Smooth muscle cell (in vitro differentiated cells): ENCODE measurements at regions not wholly inside any gene's neighbourhood (a gene's known extent, or its start where the extent isn't known, plus 50 kb on each side); places are given as distances from the start of the nearest gene placed in this dataset. TPM values are rescaled to one million over a fixed set of nuclear protein-coding genes. Genes with fewer than 3 reads are reported as not detected.

Source experiments
- DNase-seq: peaks from one replicate; lab custom pipeline; 2025; ENCODE audit not compliant: unreplicated experiment; lab: John Stamatoyannopoulos, UW
- H2AFZ ChIP-seq: fragments of 200-600 bp; sonication (generic); 2 replicates; pipeline ENCODE4 v1.6.0; 2016; ENCODE audit warnings: antibody characterized with exemption, low read depth, mild to moderate bottlenecking
- H3F3A ChIP-seq: fragments of 200-600 bp; sonication (generic); 2 replicates; pipeline ENCODE4 v1.6.0; 2017; ENCODE audit warnings: antibody characterized with exemption, low read depth
- H3K27ac ChIP-seq: fragments of 200-600 bp; sonication (generic); 2 replicates; pipeline ENCODE4 v1.5.1; 2016; ENCODE audit warnings: low read depth, mild to moderate bottlenecking
- H3K27me3 ChIP-seq: fragments of 200-600 bp; sonication (generic); 2 replicates; pipeline ENCODE4 v1.6.1; 2016; ENCODE audit warnings: low read depth, mild to moderate bottlenecking
- H3K36me3 ChIP-seq: fragments of 200-600 bp; sonication (generic); 2 replicates; pipeline ENCODE4 v1.5.1; 2016; ENCODE audit warnings: low read depth
- H3K4me1 ChIP-seq: fragments of 200-600 bp; sonication (generic); 2 replicates; pipeline ENCODE4 v1.5.1; 2016; ENCODE audit warnings: low read depth
- H3K4me2 ChIP-seq: fragments of 200-600 bp; sonication (generic); 2 replicates; pipeline ENCODE4 v1.6.0; 2016; ENCODE audit warnings: mild to moderate bottlenecking
- H3K4me3 ChIP-seq: fragments of 200-600 bp; sonication (generic); 2 replicates; pipeline ENCODE4 v1.5.1; 2016; ENCODE audit warnings: mild to moderate bottlenecking
- H3K79me2 ChIP-seq: fragments of 200-600 bp; sonication (generic); 2 replicates; pipeline ENCODE4 v1.6.0; 2016; ENCODE audit warnings: low read depth, mild to moderate bottlenecking
- H3K9ac ChIP-seq: fragments of 200-600 bp; sonication (generic); 2 replicates; pipeline ENCODE4 v1.6.0; 2016; ENCODE audit warnings: low read depth
- H3K9me3 ChIP-seq: fragments of 200-600 bp; sonication (generic); replicated peaks from 2 replicates; pipeline ENCODE4 v1.5.1; 2016; ENCODE audit warnings: low read depth
- H4K20me1 ChIP-seq: fragments of 200-600 bp; sonication (generic); 2 replicates; pipeline ENCODE4 v1.6.0; 2016; ENCODE audit warnings: low read depth
- WGBS: methylation state at CpG from one replicate; pipeline ENCODE4 v1.1.7; 2016; ENCODE audit warnings: low lambda C conversion rate; 5-methylcytosine and 5-hydroxymethylcytosine counted together
- small RNA-seq: library from RNA; depleted of rRNA; stranded (forward); fragments of <200 nt; gene quantifications from one replicate; pipeline ENCODE3, GENCODE V24; 2014
- TF ChIP-seq, protein P1 (sequence below): fragments of 200-600 bp; sonication (generic); IDR thresholded peaks from 2 replicates; pipeline ENCODE4 v1.5.1; 2017; ENCODE audit warnings: borderline replicate concordance, mild to moderate bottlenecking, antibody characterized with exemption; ENCODE audit not compliant: insufficient read depth, poor library complexity, severe bottlenecking

DNA sequence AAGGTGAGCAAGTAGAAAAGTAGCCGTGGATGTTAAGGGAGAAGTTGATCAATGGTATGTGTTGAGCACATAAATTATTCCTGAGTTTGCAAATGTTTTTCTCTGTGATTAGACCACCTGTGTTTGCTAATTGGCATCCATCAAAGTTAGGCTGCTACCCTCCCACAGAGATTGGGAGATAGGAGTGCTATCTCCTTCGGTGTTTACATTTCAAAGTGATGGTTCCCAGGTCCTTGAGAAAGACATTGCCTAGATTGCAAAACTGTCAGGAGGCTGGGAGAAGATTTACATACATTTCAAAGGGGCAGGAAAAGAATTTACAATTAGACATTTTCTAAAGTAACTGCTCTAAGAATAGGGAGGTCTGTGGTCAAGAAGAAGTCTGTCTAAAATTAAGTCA lies 54.3 kb upstream of the CNTNAP4 start:
- no peak overlapping the region for H3K9ac ChIP-seq
- DNase-seq = no peak
- H3K36me3 ChIP-seq = no peaks in the 10 kb centered on the region
- no peaks in the 10 kb centered on the region for H3K4me1 ChIP-seq
- H3K4me3 ChIP-seq = no peak overlapping the region
- 4% methylated on average over 2 of the region's 2 CpGs for WGBS
- H3K9me3 ChIP-seq = no peaks in the 10 kb centered on the region
- no peak overlapping the region for H3K4me2 ChIP-seq
- H4K20me1 ChIP-seq = no peaks in the 10 kb centered on the region
- no peak overlapping the region for H3K27ac ChIP-seq
- H3K27me3 ChIP-seq = no peaks in the 10 kb centered on the region
- TF ChIP-seq, protein P1, sequence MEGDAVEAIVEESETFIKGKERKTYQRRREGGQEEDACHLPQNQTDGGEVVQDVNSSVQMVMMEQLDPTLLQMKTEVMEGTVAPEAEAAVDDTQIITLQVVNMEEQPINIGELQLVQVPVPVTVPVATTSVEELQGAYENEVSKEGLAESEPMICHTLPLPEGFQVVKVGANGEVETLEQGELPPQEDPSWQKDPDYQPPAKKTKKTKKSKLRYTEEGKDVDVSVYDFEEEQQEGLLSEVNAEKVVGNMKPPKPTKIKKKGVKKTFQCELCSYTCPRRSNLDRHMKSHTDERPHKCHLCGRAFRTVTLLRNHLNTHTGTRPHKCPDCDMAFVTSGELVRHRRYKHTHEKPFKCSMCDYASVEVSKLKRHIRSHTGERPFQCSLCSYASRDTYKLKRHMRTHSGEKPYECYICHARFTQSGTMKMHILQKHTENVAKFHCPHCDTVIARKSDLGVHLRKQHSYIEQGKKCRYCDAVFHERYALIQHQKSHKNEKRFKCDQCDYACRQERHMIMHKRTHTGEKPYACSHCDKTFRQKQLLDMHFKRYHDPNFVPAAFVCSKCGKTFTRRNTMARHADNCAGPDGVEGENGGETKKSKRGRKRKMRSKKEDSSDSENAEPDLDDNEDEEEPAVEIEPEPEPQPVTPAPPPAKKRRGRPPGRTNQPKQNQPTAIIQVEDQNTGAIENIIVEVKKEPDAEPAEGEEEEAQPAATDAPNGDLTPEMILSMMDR = no peak
- no peaks in the 10 kb centered on the region for H3F3A ChIP-seq
- no peaks in the 10 kb centered on the region for H3K79me2 ChIP-seq
- H2AFZ ChIP-seq = no peak overlapping the region

DNA sequence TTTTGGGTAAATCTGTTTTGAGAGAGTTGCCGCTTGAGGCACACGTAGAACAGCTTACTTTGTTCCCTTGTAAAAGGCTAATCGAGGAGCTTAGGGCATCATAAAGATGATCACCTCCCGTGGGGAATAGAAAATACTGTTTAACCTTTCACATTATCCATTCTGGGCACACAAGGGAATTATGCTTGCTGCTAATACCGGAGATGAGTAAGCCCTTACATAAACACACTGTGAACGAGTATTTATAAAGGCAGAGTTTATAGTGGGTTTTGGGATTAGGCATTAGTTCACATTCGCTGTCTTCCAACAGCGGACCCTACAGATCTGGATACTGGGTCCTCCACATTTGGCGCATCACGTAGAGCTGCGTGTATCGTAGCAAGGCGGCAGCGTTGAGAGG lies 51.2 kb upstream of the CNTNAP4 start:
- Histone ChIP-seq H3K27me3 (no peaks in the 10 kb centered on the region), H3F3A (no peaks in the 10 kb centered on the region), H3K9me3 (no peaks in the 10 kb centered on the region), H3K36me3 (no peaks in the 10 kb centered on the region), H3K27ac (no peak overlapping the region), H3K9ac (no peak overlapping the region), H4K20me1 (no peaks in the 10 kb centered on the region), H3K79me2 (no peaks in the 10 kb centered on the region), H3K4me3 (no peak overlapping the region), H2AFZ (no peak overlapping the region), H3K4me1 (no peaks in the 10 kb centered on the region), H3K4me2 (peak overlapping the region; percentile 65)
- TF ChIP-seq, protein P1 = no peak
- WGBS = 54% methylated on average over 14 of the region's 14 CpGs
- no peak for DNase-seq

DNA sequence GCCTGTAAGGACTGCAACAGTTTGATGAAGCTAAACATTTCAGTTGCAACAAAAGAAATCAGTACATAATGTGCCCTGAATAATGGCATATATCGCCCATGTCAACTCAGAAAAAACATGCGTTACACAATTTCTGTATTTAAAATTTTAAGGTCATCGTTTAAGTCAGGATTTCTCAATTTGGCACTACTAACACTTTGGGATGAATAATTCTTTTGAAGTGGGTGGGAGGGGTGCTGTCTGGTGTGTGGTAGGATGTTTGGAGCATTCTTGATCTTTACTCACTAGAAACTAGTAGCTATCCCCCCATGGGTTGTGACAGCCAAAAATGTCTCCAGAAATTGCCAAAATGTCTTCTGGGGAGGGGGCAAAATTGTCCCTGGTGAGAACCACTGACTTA lies 50.7 kb upstream of the CNTNAP4 start:
- H4K20me1 ChIP-seq = no peaks in the 10 kb centered on the region
- H3K27ac ChIP-seq = no peak overlapping the region
- no peaks in the 10 kb centered on the region for H3K4me1 ChIP-seq
- H3K9ac ChIP-seq = no peak overlapping the region
- TF ChIP-seq, protein P1 = no peak
- H3K4me2 ChIP-seq = peak overlapping the region; percentile 65
- no peaks in the 10 kb centered on the region for H3K27me3 ChIP-seq
- DNase-seq = no peak
- H3K79me2 ChIP-seq = no peaks in the 10 kb centered on the region
- H3K4me3 ChIP-seq = no peak overlapping the region
- H3K36me3 ChIP-seq = no peaks in the 10 kb centered on the region
- 79% methylated on average over 3 of the region's 3 CpGs for WGBS
- H3K9me3 ChIP-seq = no peaks in the 10 kb centered on the region
- no peak overlapping the region for H2AFZ ChIP-seq
- H3F3A ChIP-seq = no peaks in the 10 kb centered on the region

Small RNA genes in the stretch of these regions (small RNA-seq; reads per million reads assigned to genes)
- not detected for gene RNA5SP430
